GM23248 (cell line): ENCODE measurements at regions not wholly inside any gene's neighbourhood (a gene's known extent, or its start where the extent isn't known, plus 50 kb on each side); places are given as distances from the start of the nearest gene placed in this dataset.

Source experiments
- DNase-seq: peaks from one replicate; pipeline ENCODE4 v3.0.0-alpha.2; 2015
- H2AFZ ChIP-seq: fragments of 200-600 bp; sonication (generic); 2 replicates; pipeline ENCODE4 v1.6.1; 2016; ENCODE audit warnings: antibody characterized with exemption
- H3F3A ChIP-seq: fragments of 200-600 bp; sonication (generic); 2 replicates; pipeline ENCODE4 v1.6.1; 2016; ENCODE audit warnings: mild to moderate bottlenecking, antibody characterized with exemption, mixed run types; ENCODE audit not compliant: insufficient read depth
- H3K27ac ChIP-seq: fragments of 200-600 bp; sonication (generic); 2 replicates; pipeline ENCODE4 v1.5.1; 2016; ENCODE audit warnings: mild to moderate bottlenecking
- H3K27me3 ChIP-seq: fragments of 200-600 bp; sonication (generic); replicated peaks from 2 replicates; pipeline ENCODE4 v1.6.1; 2016; ENCODE audit warnings: mild to moderate bottlenecking; ENCODE audit not compliant: insufficient read depth
- H3K36me3 ChIP-seq: fragments of 200-600 bp; sonication (generic); 2 replicates; pipeline ENCODE4 v1.6.1; 2016; ENCODE audit warnings: low read depth, mild to moderate bottlenecking
- H3K4me1 ChIP-seq: fragments of 200-600 bp; sonication (generic); 2 replicates; pipeline ENCODE4 v1.6.1; 2016; ENCODE audit warnings: mild to moderate bottlenecking; ENCODE audit not compliant: insufficient read depth
- H3K4me2 ChIP-seq: fragments of 200-600 bp; sonication (generic); one replicate; pipeline ENCODE4 v1.6.1; 2016; ENCODE audit warnings: mild to moderate bottlenecking; ENCODE audit not compliant: unreplicated experiment
- H3K4me3 ChIP-seq: fragments of 200-600 bp; sonication (generic); 2 replicates; pipeline ENCODE4 v1.5.1; 2016; ENCODE audit warnings: mild to moderate bottlenecking
- H3K79me2 ChIP-seq: fragments of 200-600 bp; sonication (generic); 2 replicates; pipeline ENCODE4 v1.6.1; 2016; ENCODE audit warnings: mild to moderate bottlenecking; ENCODE audit not compliant: insufficient read depth
- H3K9ac ChIP-seq: fragments of 200-600 bp; sonication (generic); 2 replicates; pipeline ENCODE4 v1.6.1; 2016; ENCODE audit warnings: mild to moderate bottlenecking
- H3K9me2 ChIP-seq: fragments of 200-600 bp; sonication (generic); 2 replicates; pipeline ENCODE4 v1.6.1; 2016; ENCODE audit warnings: mixed run types, mild to moderate bottlenecking, moderate library complexity; ENCODE audit not compliant: insufficient read depth
- H3K9me3 ChIP-seq: fragments of 200-600 bp; sonication (generic); one replicate; pipeline ENCODE4 v1.6.1; 2017; ENCODE audit warnings: low read depth
- H4K20me1 ChIP-seq: fragments of 200-600 bp; sonication (generic); 2 replicates; pipeline ENCODE4 v1.6.0; 2016; ENCODE audit not compliant: insufficient read depth
- EZH2 ChIP-seq: fragments of 200-600 bp; sonication (generic); IDR thresholded peaks from 2 replicates; pipeline ENCODE4 v1.6.1; 2018; ENCODE audit warnings: antibody characterized with exemption, mild to moderate bottlenecking; ENCODE audit not compliant: insufficient read depth, poor library complexity, severe bottlenecking
- EZH2phosphoT487 ChIP-seq: fragments of 200-600 bp; sonication (generic); IDR thresholded peaks from 2 replicates; pipeline ENCODE4 v1.6.1; 2018; ENCODE audit warnings: antibody characterized with exemption, moderate library complexity, mild to moderate bottlenecking, low read depth; ENCODE audit not compliant: insufficient read depth
- WGBS, 2 experiments: methylation state at CpG; one replicate each; pipeline ENCODE4 v1.1.6; 2015 to 2017; ENCODE audit warnings: low lambda C conversion rate in 2 of 2, low coverage in 1 of 2; ENCODE audit errors: missing lambda C conversion rate in 2 of 2; 5-methylcytosine and 5-hydroxymethylcytosine counted together
- in situ Hi-C: fragments of 300-500 bp; cut with MboI; formaldehyde crosslinking; loops from 2 replicates; pipeline ENCODE4 v1.15.0; 2020

- Histone ChIP-seq H3F3A (no peaks in the 10 kb centered on the region), H3K9me3 (no peaks in the 10 kb centered on the region), H3K27me3 (no peaks in the 10 kb centered on the region), H4K20me1 (no peaks in the 10 kb centered on the region), H3K9me2 (no peaks in the 10 kb centered on the region), H2AFZ (no peak overlapping the region), H3K4me3 (no peak overlapping the region), H3K79me2 (no peaks in the 10 kb centered on the region), H3K36me3 (no peaks in the 10 kb centered on the region), H3K4me1 (no peaks in the 10 kb centered on the region), H3K9ac (no peak overlapping the region), H3K4me2 (no peak overlapping the region), H3K27ac (no peak overlapping the region)
- TF ChIP-seq EZH2phosphoT487 (no peak), EZH2 (no peak)
- 81 to 83% methylated on average over 13 of the region's 13 CpGs for WGBS, 2 experiments
- in situ Hi-C loops = no loop called here
- no peak for DNase-seq
These were observed 278.8 kb downstream of the ENC1 start for GRCh38 chr5:74361406-74362358.

GRCh38 chr5:74360535-74361210 is 279.9 kb downstream of the ENC1 start:
- H3K9me3 ChIP-seq = no peaks in the 10 kb centered on the region
- DNase-seq = no peak

GRCh38 chr5:74357827-74358226 is 282.7 kb downstream of the ENC1 start:
- H3K4me1 ChIP-seq = no peaks in the 10 kb centered on the region
- no peak overlapping the region for H3K4me2 ChIP-seq
- 57 to 60% methylated on average over 5 of the region's 5 CpGs for WGBS, 2 experiments
- in situ Hi-C loops = no loop called here
- DNase-seq = no peak
- no peaks in the 10 kb centered on the region for H3K27me3 ChIP-seq
- H3K27ac ChIP-seq = no peak overlapping the region
- no peak overlapping the region for H2AFZ ChIP-seq
- H3K9me2 ChIP-seq = no peaks in the 10 kb centered on the region
- H3K9ac ChIP-seq = no peak overlapping the region
- no peak for TF ChIP-seq EZH2
- no peak for TF ChIP-seq EZH2phosphoT487
- no peaks in the 10 kb centered on the region for H3K9me3 ChIP-seq
- H4K20me1 ChIP-seq = no peaks in the 10 kb centered on the region
- no peak overlapping the region for H3K4me3 ChIP-seq
- no peaks in the 10 kb centered on the region for H3K36me3 ChIP-seq
- H3F3A ChIP-seq = no peaks in the 10 kb centered on the region
- no peaks in the 10 kb centered on the region for H3K79me2 ChIP-seq

More at GRCh38 chr5:74360535-74361210, 279.9 kb downstream of the ENC1 start:
- Histone ChIP-seq H3K4me2 (no peak overlapping the region), H2AFZ (no peak overlapping the region), H3K9ac (no peak overlapping the region), H3K36me3 (no peaks in the 10 kb centered on the region), H3K27ac (no peak overlapping the region), H3K4me1 (no peaks in the 10 kb centered on the region), H3K4me3 (no peak overlapping the region), H4K20me1 (no peaks in the 10 kb centered on the region), H3K27me3 (no peaks in the 10 kb centered on the region), H3F3A (no peaks in the 10 kb centered on the region), H3K79me2 (no peaks in the 10 kb centered on the region), H3K9me2 (no peaks in the 10 kb centered on the region)
- WGBS, 2 experiments = 70 to 71% methylated on average over 7 of the region's 7 CpGs
- TF ChIP-seq EZH2 (no peak), EZH2phosphoT487 (no peak)
- in situ Hi-C loops = no loop called here

GRCh38 chr5:74356009-74356695 is 284.4 kb downstream of the ENC1 start:
- no peaks in the 10 kb centered on the region for H3K9me2 ChIP-seq
- 79 to 86% methylated on average over 7 of the region's 7 CpGs for WGBS, 2 experiments
- no peak overlapping the region for H2AFZ ChIP-seq
- TF ChIP-seq EZH2phosphoT487 = no peak
- no peak for TF ChIP-seq EZH2
- H3K4me2 ChIP-seq = no peak overlapping the region
- H3K36me3 ChIP-seq = no peaks in the 10 kb centered on the region
- H3K4me1 ChIP-seq = no peaks in the 10 kb centered on the region
- H3K9me3 ChIP-seq = no peaks in the 10 kb centered on the region
- in situ Hi-C loops = no loop called here
- no peaks in the 10 kb centered on the region for H3K79me2 ChIP-seq
- no peak overlapping the region for H3K9ac ChIP-seq
- no peaks in the 10 kb centered on the region for H3K27me3 ChIP-seq
- H3K4me3 ChIP-seq = no peak overlapping the region
- DNase-seq = no peak
- H4K20me1 ChIP-seq = no peaks in the 10 kb centered on the region
- no peak overlapping the region for H3K27ac ChIP-seq
- H3F3A ChIP-seq = no peaks in the 10 kb centered on the region
